H1 (cell line): ENCODE measurements at regions not wholly inside any gene's neighbourhood (a gene's known extent, or its start where the extent isn't known, plus 50 kb on each side); places are given as distances from the start of the nearest gene placed in this dataset.

Source experiments
- CTCF ChIA-PET: fragments of 300-600 bp; sonication (Branson Sonifier 250); formaldehyde crosslinking; loops from one replicate; lab custom pipeline; 2021; ENCODE audit not compliant: partially characterized antibody; lab: Charles Lee
- POLR2A ChIA-PET: fragments of 300-600 bp; sonication (Branson Sonifier 250); formaldehyde crosslinking; loops from one replicate; lab custom pipeline; 2021; ENCODE audit warnings: inconsistent platforms; ENCODE audit not compliant: partially characterized antibody; lab: Charles Lee
- DNase-seq, 2 experiments: peaks; one replicate each; pipeline versions ENCODE4 v3.0.0 to v3.0.0-alpha.2; 2010 to 2022; ENCODE audit warnings: low spot score in 2 of 2, low read depth in 1 of 2, mixed read lengths in 1 of 2
- FAIRE-seq: peaks from 2 replicates; lab custom pipeline; 2011; peaks lifted over from hg19 to GRCh38; lab: Jason Lieb, UNC
- H2AFZ ChIP-seq: 2 replicates; pipeline ENCODE4 v1.8.1; 2012; ENCODE audit warnings: low read length, inconsistent platforms
- H2AK5ac ChIP-seq: 2 replicates; pipeline ENCODE4 v1.6.1; 2013; ENCODE audit warnings: low read depth, low read length
- H2BK120ac ChIP-seq: replicated peaks from 2 replicates; pipeline ENCODE3; 2013; ENCODE audit warnings: low read depth, low read length, inconsistent platforms
- H2BK12ac ChIP-seq: 2 replicates; pipeline ENCODE4 v1.6.1; 2013; ENCODE audit warnings: low read depth, low read length
- H2BK15ac ChIP-seq: 2 replicates; pipeline ENCODE4 v1.6.1; 2013; ENCODE audit warnings: low read length
- H2BK20ac ChIP-seq: 2 replicates; pipeline ENCODE4 v1.6.1; 2013; ENCODE audit warnings: low read length
- H2BK5ac ChIP-seq: 2 replicates; pipeline ENCODE4 v1.6.1; 2013; ENCODE audit warnings: low read depth, low read length
- H3K14ac ChIP-seq: 2 replicates; pipeline ENCODE4 v1.6.1; 2013; ENCODE audit warnings: inconsistent platforms; ENCODE audit not compliant: insufficient read length
- H3K18ac ChIP-seq: 2 replicates; pipeline ENCODE4 v1.6.1; 2013; ENCODE audit warnings: low read length; ENCODE audit errors: extremely low read depth
- H3K23ac ChIP-seq: 2 replicates; pipeline ENCODE4 v1.6.1; 2013; ENCODE audit warnings: inconsistent platforms; ENCODE audit not compliant: insufficient read length
- H3K23me2 ChIP-seq: 2 replicates; pipeline ENCODE4 v1.6.1; 2013; ENCODE audit warnings: low read depth, low read length
- H3K27ac ChIP-seq: 2 replicates; pipeline ENCODE4 v1.6.1; 2011; ENCODE audit warnings: low read depth, low read length, inconsistent platforms
- H3K27me3 ChIP-seq, 4 experiments: replicated peaks in 1 of 4; 1 replicate in 1 of 4; 2 replicates in 3 of 4; pipeline versions ENCODE4 v1.6.1 to v1.8.1; 2011 to 2013; ENCODE audit warnings: low read length in 3 of 4, mild to moderate bottlenecking in 3 of 4, inconsistent platforms in 2 of 4, mixed read lengths in 2 of 4, moderate library complexity in 1 of 4; ENCODE audit not compliant: control insufficient read depth in 3 of 4, insufficient read depth in 3 of 4; ENCODE audit errors: extremely low read depth in 1 of 4
- H3K36me3 ChIP-seq, 4 experiments: 2 replicates each; pipeline versions ENCODE4 v1.6.1 to v1.8.1; 2011 to 2013; ENCODE audit warnings: mild to moderate bottlenecking in 4 of 4, low read length in 3 of 4, moderate library complexity in 2 of 4, control low read depth in 1 of 4, inconsistent platforms in 1 of 4; ENCODE audit not compliant: insufficient read depth in 4 of 4, control insufficient read depth in 2 of 4
- H3K4ac ChIP-seq: replicated peaks from 2 replicates; pipeline ENCODE3; 2013; ENCODE audit warnings: low read length, low read depth, mixed read lengths, inconsistent platforms; ENCODE audit not compliant: insufficient read length
- H3K4me1 ChIP-seq, 4 experiments: replicated peaks in 1 of 4; 1 replicate in 1 of 4; 2 replicates in 3 of 4; pipeline versions ENCODE4 v1.6.1 to v1.8.1; 2011 to 2013; ENCODE audit warnings: low read length in 3 of 4, inconsistent platforms in 2 of 4, mixed read lengths in 1 of 4; ENCODE audit not compliant: insufficient read depth in 4 of 4, control insufficient read depth in 3 of 4
- H3K4me2 ChIP-seq, 2 experiments: 2 replicates each; pipeline versions ENCODE4 v1.6.1 to v1.8.1; 2011 to 2013; ENCODE audit warnings: low read depth in 2 of 2, low read length in 2 of 2, control low read depth in 1 of 2, inconsistent platforms in 1 of 2, mild to moderate bottlenecking in 1 of 2; ENCODE audit not compliant: insufficient read depth in 1 of 2
- H3K4me3 ChIP-seq, 4 experiments: fragments of 200-600, 300-600 bp in 1 of 4; sonication (generic), shearing (Covaris generic), sonication (Bioruptor Twin) in 1 of 4; 2 replicates each; pipeline versions ENCODE4 v1.5.1 to v1.8.1; 2011 to 2016; ENCODE audit warnings: low read length in 4 of 4, low read depth in 3 of 4, control low read depth in 2 of 4, inconsistent platforms in 2 of 4, mild to moderate bottlenecking in 2 of 4, mixed read lengths in 1 of 4, moderate library complexity in 1 of 4; ENCODE audit not compliant: insufficient read depth in 2 of 4; ENCODE audit errors: extremely low read depth in 1 of 4
- H3K56ac ChIP-seq: replicated peaks from 2 replicates; pipeline ENCODE3; 2013; ENCODE audit warnings: low read depth, mild to moderate bottlenecking, mixed read lengths, low read length, inconsistent platforms; ENCODE audit not compliant: insufficient read length
- H3K79me1 ChIP-seq: 2 replicates; pipeline ENCODE4 v1.6.1; 2013; ENCODE audit warnings: low read depth, low read length, control low read depth
- H3K79me2 ChIP-seq, 2 experiments: 2 replicates each; pipeline versions ENCODE4 v1.6.1 to v1.8.1; 2012 to 2013; ENCODE audit warnings: low read length in 2 of 2, mild to moderate bottlenecking in 2 of 2, inconsistent platforms in 1 of 2; ENCODE audit not compliant: insufficient read depth in 2 of 2, control insufficient read depth in 1 of 2
- H3K9ac ChIP-seq, 4 experiments: replicated peaks in 1 of 4; 1 replicate in 1 of 4; 2 replicates in 3 of 4; pipeline versions ENCODE4 v1.6.1 to v1.8.1; 2011 to 2013; ENCODE audit warnings: low read depth in 3 of 4, low read length in 3 of 4, control low read depth in 2 of 4, mild to moderate bottlenecking in 2 of 4, moderate library complexity in 2 of 4, inconsistent platforms in 1 of 4; ENCODE audit errors: extremely low read depth in 1 of 4
- H3K9me3 ChIP-seq, 2 experiments: 2 replicates each; pipeline versions ENCODE4 v1.6.1 to v1.8.1; 2012 to 2013; ENCODE audit warnings: mild to moderate bottlenecking in 2 of 2, moderate library complexity in 2 of 2, control low read depth in 1 of 2, inconsistent platforms in 1 of 2, low read depth in 1 of 2, low read length in 1 of 2, mixed read lengths in 1 of 2; ENCODE audit not compliant: insufficient read depth in 2 of 2
- H4K20me1 ChIP-seq, 2 experiments: replicated peaks in 1 of 2; 2 replicates each; pipeline versions ENCODE3 to v1.8.1; 2011 to 2013; ENCODE audit warnings: inconsistent platforms in 2 of 2, low read length in 2 of 2, mild to moderate bottlenecking in 1 of 2; ENCODE audit not compliant: insufficient read depth in 2 of 2, control insufficient read depth in 1 of 2
- H4K5ac ChIP-seq: 2 replicates; pipeline ENCODE4 v1.6.1; 2013; ENCODE audit warnings: low read length, low read depth, mixed read lengths, inconsistent platforms; ENCODE audit not compliant: insufficient read length
- H4K8ac ChIP-seq: 2 replicates; pipeline ENCODE4 v1.8.0; 2013; ENCODE audit warnings: mild to moderate bottlenecking, moderate library complexity, low read length, inconsistent platforms; ENCODE audit not compliant: insufficient read depth; ENCODE audit errors: extremely low read depth
- H4K91ac ChIP-seq: replicated peaks from 2 replicates; pipeline ENCODE3; 2013; ENCODE audit warnings: low read length, mixed read lengths, inconsistent platforms; ENCODE audit not compliant: insufficient read length
- BRCA1 ChIP-seq: IDR thresholded peaks from 2 replicates; pipeline ENCODE4 v1.6.1; 2012; ENCODE audit warnings: low read depth, low read length, improper control_type of control experiment
- EZH2 ChIP-seq: fragments of 200-600 bp; sonication (generic); IDR thresholded peaks from 2 replicates; pipeline ENCODE4 v1.7.1; 2012; ENCODE audit warnings: low read depth, mild to moderate bottlenecking, moderate library complexity, low read length, inconsistent platforms; ENCODE audit not compliant: severe bottlenecking
- HDAC6 ChIP-seq: IDR thresholded peaks from one replicate; pipeline ENCODE4 v1.7.1; 2012; ENCODE audit warnings: low read depth, mild to moderate bottlenecking, inconsistent platforms, low read length, moderate library complexity
- KDM4A ChIP-seq: IDR thresholded peaks from one replicate; pipeline ENCODE4 v1.7.1; 2012; ENCODE audit warnings: low read depth, mild to moderate bottlenecking, moderate library complexity, low read length, inconsistent platforms; ENCODE audit not compliant: severe bottlenecking
- RBBP5 ChIP-seq: IDR thresholded peaks from 2 replicates; pipeline ENCODE4 v1.7.1; 2012; ENCODE audit warnings: low read depth, mild to moderate bottlenecking, inconsistent platforms, low read length, moderate library complexity, borderline replicate concordance
- SP4 ChIP-seq: IDR thresholded peaks from 2 replicates; pipeline ENCODE4 v1.6.1; 2012; ENCODE audit warnings: low read length, inconsistent platforms
- SRF ChIP-seq: IDR thresholded peaks from 2 replicates; pipeline ENCODE4 v1.6.1; 2011; ENCODE audit warnings: mild to moderate bottlenecking, low read depth, low read length, moderate library complexity
- TEAD4 ChIP-seq: IDR thresholded peaks from 2 replicates; pipeline ENCODE4 v1.6.1; 2012; ENCODE audit warnings: low read depth, low read length, inconsistent platforms, mixed read lengths
- WGBS, 2 experiments: shearing (Covaris generic) in 1 of 2; methylation state at CpG; one replicate each; pipeline versions ENCODE4 v1.1.6 to v1.1.7; 2013 to 2015; ENCODE audit warnings: low lambda C conversion rate in 2 of 2, mixed read lengths in 2 of 2, inconsistent platforms in 1 of 2, low coverage in 1 of 2, missing lambda C conversion rate in 1 of 2; ENCODE audit not compliant: insufficient replicate concordance in 2 of 2, insufficient coverage in 1 of 2, insufficient read length in 1 of 2; ENCODE audit errors: extremely low coverage in 1 of 2, missing lambda C conversion rate in 1 of 2; 5-methylcytosine and 5-hydroxymethylcytosine counted together

DNA sequence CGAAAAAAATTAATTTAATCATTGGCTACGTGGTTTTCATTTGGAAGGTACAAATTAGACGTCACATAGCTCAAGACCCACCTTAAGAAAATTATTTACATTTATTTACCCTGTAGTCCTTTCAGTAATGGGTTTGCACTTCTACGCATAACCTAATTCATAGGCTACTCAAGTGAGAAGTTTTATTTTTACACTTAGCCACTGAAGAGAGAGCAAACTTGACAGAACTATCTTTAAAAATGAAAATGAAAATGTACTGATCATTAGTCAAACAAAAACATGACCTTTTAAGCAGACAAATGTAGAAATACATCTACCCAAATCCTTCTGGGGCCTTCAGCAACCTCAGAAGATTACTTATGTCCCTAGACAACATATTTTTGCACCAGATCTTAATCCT, 269.4 kb upstream of the TTC14 start:
- Histone ChIP-seq H3K4me3 (no peak overlapping the region), H3K27me3 (no peaks in the 10 kb centered on the region), H3K79me1 (no peaks in the 10 kb centered on the region), H4K5ac (no peak overlapping the region), H2BK15ac (no peak overlapping the region), H3K4me2 (no peak overlapping the region), H4K8ac (no peak overlapping the region)
- TF ChIP-seq BRCA1 (no peak), SRF (no peak), SP4 (no peak), TEAD4 (no peak), HDAC6 (no peak), KDM4A (no peak), EZH2 (no peak), RBBP5 (no peak)
- TF ChIP-seq, all 59 proteins: peak for 0
- Histone ChIP-seq H2AK5ac (no peak overlapping the region), H3K9ac (no peak overlapping the region), H2BK120ac (no peak overlapping the region), H2BK20ac (no peak overlapping the region), H3K23me2 (no peaks in the 10 kb centered on the region), H3K4ac (no peak overlapping the region), H3K36me3 (no peaks in the 10 kb centered on the region), H3K79me2 (no peaks in the 10 kb centered on the region), H3K4me1 (no peaks in the 10 kb centered on the region), H3K56ac (no peak overlapping the region), H3K18ac (no peak overlapping the region), H3K23ac (no peak overlapping the region), H2AFZ (no peak overlapping the region), H3K27ac (no peak overlapping the region), H4K91ac (no peak overlapping the region), H2BK5ac (no peak overlapping the region), H2BK12ac (no peak overlapping the region), H4K20me1 (no peaks in the 10 kb centered on the region), H3K14ac (no peak overlapping the region), H3K9me3 (no peaks in the 10 kb centered on the region)
- CTCF ChIA-PET, result no interaction called here
- 89% methylated on average over 4 of the region's 4 CpGs; no CpG with 5 or more reads in 1 of the 2 experiments for WGBS, 2 experiments
- no peak for DNase-seq
- no peak for FAIRE-seq
- POLR2A ChIA-PET, result no interaction called here
